Renal cortex interstitium (tissue), 11 donors: ENCODE measurements at regions not wholly inside any gene's neighbourhood (a gene's known extent, or its start where the extent isn't known, plus 50 kb on each side); places are given as distances from the start of the nearest gene placed in this dataset.

Source experiments
- DNase-seq, 11 donors: peaks; one replicate each; pipeline ENCODE4 v3.0.0-alpha.2; 2013; ENCODE audit warnings: low read depth in 9 of 11, low spot score in 4 of 11; ENCODE audit errors: extremely low read depth in 1 of 11

DNA sequence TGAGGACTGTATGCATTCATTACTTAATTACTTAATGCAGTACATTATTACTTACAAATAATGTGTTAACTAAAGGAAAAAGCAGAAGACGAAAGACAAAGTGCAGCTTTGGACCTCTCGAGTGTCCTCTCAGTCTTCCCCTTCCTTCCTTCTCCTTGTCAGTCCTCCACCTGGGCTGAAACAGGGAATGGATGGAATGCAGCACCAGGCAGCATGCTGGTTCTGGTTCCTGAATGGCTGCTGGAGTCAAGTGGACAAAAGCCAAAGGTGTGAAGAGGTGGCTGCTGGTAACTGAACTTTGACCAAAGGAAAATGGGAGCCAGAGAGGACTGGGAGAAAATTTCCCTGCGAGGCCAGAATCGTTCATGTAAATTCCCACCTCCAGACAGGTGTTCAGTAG is 179.5 kb downstream of the GPAM start:
- no peak for DNase-seq

DNA sequence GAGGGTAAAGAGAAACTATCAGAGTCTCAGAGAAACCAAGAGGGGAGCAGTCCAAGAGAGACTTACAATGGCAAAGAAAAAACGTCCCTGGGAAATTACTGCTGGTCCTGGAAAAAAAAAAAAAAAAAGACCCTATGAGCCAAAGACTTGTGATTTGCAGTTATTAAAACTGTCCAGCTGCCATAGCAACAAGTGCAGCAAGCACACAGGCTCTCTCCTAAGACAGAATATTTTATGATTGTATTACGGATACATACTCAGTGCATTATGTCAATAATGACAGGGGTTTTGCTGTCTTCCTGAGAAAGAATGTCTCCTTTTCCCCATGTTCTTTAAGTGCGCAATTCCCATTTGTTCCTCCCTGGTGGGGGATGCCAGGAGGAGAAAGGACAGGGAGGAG is 178.5 kb downstream of the GPAM start:
- DNase-seq = no peak

DNA sequence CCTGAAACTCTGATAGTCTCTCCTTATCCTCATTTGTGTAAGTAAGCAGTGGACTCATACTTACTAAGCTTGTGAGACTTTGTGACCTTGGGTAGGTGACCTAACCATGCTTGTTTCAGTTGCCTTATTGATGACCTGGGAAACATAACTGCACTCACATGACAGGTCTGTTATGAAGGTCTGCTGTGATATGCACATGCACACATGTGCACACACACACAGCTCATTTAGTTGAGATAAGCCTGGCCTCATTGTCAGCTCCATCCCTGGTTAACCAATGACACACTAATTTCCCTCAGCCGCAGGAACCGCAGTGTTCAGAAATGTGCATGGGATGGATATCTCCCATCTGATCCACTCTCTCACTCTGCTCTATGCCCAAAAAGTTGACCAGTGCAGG is 177.2 kb downstream of the GPAM start:
- DNase-seq = no peak

DNA sequence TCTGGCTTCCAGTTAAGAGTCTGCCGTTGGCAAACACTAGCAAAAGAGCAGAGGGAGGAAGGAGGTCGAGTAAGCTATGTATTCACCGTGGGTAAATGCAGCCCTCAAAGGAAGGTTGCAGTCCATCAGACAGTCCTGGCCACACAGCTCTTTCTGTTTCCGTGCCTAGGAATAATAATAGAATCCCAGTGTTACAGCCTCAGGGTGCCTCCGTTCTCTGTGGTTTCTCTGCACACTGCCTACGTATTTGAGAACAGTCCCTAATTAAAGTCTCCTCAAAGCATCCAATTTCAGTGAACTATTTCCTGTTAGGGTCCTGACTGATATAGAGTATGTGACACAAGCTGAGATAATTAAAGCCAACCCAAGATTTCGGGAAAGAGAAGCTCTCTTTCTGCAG is 176.7 kb downstream of the GPAM start:
- DNase-seq = no peak

DNA sequence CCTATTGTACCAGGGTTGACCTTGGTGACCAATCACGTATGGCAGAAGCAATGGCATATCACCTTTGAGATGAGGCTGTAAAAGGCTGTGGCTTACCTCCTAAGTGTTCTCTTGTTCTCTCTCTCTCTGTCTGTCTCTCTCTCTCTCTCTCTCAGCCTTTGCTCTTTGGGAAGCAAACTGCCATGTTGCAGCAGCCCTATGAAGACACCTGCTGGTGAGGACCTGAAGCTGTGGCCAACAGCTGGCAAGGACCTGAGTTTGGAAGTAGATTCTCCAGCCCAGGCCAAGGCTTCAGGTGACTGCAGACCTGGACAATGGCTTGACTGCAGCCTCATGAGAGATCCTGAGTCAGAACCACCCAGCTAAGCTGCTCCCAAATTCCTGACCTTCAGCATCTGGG is 161.4 kb downstream of the GPAM start:
- DNase-seq = no peak

DNA sequence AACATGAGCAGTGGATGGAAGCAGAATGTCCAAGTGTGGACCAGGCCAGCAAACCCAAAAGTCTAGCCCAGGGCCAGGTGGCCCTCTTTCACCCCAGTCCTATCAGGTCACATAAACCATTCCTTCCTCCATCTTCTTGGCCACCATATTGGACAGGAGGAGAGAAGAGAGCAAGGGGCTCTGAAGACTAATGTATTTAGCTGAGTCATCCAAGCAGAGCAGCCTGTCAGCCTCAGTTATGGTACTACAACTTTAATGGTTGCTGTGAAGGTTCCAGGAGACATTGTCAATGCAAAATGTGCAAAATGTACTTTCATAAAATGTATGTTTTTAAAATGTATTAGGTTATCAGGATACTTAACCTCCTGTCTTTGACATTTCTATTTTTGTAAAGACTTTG is 159.5 kb downstream of the GPAM start:
- no peak for DNase-seq

DNA sequence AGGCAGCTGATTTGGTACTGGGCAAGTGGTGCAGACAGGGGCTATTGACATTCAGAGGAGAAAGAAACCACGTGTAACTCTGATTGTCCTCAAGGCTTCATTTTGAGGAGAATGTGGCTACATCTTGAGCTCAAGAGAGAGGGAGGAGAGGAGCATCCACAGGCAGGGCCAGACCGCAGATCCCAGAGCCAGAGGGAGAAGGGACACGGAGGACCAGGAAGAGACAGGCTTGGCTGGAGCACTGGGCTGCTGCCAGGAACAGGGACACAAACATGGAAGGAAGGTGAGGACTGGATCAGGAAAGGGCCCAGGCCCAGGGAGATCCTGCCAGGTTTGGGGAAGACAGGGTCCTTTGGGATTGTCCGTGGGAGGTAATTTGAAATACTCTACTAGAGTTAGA is 158.3 kb downstream of the GPAM start:
- DNase-seq = no peak

DNA sequence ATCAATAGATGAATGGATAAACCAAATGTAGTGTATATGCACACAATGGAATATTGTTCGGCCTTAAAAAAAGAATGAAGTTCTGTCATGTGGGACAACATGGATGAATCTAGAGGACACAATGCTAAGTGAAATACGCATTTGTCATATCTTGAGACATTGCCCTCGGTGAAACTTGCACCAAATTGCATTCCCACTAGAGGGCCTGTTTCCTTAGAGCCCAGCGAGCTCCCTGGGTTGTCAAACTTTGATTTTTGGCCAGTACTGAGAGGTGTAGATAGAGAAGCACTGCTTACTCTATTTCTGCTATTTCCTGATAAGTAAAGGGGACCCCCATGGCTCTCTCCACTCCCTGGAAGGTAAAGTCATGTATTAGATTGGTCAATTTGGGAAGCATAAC is 157.1 kb downstream of the GPAM start:
- DNase-seq = no peak

DNA sequence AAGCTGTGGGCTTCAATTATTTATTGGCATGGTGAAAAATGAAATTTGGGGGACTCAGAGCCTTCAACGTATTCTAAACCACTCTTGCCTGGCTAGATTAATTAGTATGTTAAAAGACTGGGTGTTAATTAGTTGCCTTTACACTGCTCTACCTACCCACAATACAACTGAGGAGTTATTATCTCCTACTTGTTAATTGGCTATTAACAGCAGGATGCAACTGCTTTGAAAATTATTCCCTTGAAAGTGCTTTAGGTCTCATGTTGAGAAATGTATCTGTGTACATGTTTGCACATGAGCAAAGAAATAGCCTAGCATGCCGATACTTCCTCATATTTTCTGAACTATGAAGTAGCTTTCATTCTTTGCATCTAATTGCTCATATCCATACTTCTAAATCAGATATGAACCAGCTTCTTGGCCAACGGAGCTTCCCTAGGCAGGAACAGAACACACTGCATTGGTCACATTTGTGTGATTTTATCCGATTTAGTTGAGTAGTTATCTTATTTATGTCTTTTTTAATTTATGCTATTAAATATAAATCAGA is 155.8 kb downstream of the GPAM start:
- DNase-seq = no peak

DNA sequence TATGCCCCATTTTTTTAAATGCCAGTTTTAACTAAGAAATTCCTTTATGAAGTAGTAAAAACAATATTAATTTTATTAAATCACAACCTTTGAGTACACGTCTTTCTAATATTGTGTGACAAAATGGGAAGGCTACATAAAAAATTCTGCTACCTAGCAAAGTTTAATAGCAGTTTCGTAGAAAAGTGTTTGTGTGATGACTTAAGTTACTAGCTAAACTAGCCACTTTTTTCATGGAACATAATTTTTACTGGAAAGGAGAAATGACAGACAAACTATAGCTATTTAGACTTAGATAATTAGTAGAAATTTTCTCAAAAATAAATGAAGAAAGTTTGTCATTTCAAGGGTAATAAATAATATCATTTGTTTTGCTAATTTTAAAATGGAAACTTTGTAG is 153.1 kb downstream of the GPAM start:
- DNase-seq = no peak

DNA sequence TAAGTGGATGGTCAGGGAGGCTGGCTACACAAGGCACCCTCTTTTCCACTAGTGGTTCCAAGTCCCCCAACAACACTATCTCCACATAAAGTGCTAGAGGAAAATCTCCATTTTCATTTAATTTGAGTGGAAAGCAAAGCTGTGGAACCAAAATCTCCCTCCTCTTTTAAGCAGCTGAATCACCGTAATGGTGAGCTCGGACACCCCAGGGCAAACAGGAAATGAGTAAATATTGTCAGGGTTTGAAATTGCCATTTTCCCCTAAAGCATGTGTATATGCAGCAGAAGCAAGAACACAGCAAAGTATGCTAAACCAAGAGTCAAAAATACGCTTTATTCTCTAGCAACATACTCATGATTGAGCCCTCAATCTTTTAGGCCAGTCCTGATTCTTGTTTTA is 143.7 kb downstream of the GPAM start:
- no peak for DNase-seq

DNA sequence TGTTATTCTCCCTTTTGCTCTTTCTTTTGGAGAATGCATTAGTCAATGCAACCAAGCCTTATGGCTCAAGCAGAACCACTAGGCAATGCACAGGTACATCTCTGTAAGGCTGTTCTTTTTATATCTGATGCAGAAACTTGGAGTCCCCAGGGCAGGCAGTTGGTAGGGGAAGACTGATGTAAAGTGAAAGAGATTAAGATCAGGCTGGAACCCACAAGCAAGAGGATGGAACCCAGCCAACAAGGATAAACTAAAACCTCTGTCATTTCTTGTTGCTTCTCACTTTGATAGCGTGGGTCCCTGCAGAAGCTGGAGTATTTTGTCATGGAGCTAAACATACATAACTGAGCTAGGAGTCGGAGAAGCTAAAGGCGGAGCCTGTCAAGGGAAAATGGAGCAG is 142.9 kb downstream of the GPAM start:
- no peak for DNase-seq

DNA sequence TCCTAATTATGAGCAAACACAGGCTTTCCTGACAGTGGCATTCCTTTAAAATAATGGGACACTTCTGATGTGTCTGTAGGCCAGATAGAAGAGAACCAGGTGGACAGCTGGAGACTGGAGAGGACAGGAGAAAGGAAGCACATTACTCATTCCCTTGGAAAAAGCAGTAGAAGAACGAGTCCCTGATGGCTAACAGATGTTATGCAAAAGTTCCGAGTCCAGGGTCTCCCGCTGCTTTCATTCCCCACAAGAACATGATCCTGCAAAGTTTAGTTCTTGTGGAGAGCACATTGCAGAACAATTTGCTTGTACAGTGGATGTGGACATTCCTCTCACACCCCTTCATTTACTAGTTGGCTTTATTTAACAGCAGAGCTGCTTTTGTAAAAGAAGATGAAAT is 137.6 kb downstream of the GPAM start:
- DNase-seq = peak in 2 of 11 donors; percentile 7 to 16

DNA sequence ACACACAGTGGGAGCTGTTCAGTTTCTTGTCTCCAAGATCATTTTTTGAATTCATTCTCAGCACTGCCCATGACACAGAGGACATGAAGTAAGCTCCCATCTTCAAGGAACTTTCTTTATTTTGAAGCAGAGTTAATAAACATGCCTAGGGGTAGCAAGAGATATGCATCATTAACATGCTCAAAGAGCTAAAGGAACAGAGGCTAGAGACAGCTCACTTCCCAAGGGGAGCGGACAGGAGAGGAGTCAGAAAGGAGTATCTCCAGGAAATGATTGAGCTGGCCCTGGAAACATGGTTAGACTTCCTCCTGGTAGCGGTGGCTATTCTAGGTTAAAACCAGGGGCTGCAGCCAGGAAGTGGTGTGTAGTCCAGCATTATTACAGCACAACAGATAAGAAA is 135.9 kb downstream of the GPAM start:
- DNase-seq = no peak

DNA sequence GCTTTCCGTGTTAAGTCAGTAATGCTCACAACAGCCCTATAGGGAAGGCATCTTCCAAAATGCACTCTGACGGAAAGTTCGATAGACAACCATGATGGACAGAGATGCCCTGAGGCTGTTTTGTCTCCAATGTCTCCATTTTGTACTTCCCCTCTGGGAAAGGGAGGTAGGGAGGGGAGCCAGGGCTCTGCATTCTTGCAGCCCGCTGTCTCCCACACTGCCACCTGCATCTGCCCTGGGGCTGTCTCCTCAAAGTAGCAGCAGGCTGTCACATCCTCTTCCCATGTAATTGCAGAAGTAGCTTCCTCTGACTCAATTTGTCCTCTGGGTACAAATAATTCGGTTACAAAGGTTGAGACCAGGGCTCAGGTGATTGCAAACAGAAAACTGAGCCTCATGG is 131.4 kb downstream of the GPAM start:
- DNase-seq = no peak

DNA sequence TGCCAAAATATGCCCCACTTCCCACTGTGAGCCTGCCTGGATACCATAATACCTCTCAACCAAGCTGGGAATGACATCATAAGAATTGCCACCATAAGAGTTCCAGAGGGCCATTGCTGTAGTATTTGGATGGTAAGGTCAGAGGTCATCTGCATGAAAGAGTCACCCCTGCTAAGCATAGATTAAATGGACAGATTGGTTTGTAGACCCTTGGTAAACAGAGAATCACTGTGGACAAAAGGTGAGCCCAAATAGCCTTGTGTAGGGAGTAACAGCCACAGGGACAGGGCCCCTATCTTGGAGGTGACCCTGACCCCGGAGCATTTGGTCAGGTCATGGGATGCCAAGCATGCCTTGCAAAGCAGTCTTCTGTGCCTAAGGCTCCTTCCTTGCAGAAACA is 129.7 kb downstream of the GPAM start:
- no peak for DNase-seq

DNA sequence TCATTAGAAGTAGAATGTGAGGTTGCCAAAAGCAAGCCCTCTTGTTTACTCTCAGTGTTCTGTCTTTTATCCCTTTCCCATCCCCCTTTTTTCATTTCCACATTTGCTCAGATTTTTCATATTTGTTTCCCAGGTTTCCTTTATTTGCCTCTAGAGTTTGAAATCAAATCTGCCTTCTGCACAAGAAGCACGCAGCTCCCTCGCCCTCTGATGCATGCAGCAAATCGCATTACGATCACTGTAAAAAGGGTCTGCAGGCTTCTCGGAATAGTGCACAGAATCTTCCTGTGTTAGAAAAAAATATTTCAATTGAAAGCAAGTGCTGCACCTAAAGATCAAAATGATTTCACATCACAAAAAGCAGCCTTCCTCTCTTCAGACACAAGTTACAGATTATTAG is 129.0 kb downstream of the GPAM start:
- DNase-seq = no peak

DNA sequence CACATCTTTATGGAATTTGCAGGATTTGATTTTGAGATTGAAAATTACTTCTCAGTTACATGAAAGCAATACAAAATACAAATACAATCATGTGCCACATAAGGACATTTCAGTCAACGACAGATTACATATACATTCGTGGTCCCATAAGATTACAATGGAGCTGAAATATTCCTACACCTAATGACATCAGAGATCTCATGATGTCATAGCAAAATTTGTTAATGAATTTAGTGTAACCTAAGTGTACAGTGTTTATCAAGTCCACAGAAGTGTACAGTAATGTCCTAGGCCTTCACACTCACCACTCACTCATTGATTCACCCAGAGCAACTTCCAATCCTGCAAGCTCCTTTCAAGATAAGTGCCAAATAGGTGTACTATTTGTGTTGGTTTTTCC is 126.5 kb downstream of the GPAM start:
- no peak for DNase-seq

DNA sequence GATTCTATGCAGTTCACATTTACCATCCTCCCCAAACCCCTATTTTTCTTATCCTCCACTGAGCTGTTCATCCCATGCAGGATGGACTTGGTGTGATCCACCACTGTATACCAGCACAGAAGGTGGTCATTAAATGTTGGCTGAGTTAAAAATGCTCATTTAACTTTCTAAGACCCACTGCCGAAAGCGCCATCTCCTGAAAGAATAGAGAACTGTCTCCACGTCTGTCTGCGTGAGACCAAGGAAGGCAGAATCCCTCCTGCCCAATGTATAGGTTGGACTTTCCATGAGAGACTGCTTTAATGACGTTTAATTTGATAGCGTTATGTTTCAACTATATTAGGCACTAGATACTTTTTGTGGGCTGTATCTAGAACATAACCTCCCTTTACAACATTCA is 124.3 kb downstream of the GPAM start:
- no peak for DNase-seq

DNA sequence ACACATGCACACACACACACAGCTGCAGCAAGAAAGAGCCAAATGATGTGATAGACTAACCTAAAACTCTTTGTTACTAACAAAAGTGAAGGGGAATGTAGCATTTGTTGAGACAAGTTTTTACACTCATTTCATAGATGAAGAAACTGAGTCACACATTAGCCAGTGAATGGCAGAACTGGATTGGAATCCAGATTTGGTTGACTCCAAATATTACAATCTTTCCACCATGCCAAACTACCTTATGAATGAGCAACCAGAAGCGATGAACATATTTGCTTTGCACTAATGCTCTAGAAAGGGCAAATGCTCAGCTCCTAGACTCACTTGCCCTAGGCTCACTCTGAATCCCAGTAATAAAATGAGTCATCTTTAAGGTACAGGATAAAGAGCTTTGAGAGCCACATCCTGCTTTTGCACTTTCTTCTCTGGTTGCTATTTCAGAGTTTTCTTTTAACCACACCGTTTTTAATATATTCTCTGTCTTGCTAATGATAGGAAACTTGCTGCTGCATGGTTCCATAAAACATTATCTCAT is 111.9 kb downstream of the GPAM start:
- DNase-seq = no peak

DNA sequence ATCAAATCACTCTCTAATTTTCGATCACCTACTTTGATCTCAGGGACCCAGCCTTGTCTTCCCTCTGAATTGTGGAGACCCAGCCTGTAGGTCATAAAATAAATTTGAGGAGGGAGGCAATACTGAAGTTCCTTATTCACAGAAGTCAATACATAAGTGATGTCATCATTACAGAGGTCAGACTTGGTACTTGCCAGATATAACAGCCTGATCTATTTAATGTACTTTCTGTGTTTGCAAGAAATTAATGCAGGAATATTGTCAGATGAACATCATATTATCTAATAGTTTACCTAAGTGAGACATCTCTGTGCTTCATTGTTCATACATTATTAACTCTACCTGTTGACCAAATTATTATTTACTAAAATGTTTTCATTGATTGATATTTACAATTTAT is 105.6 kb downstream of the GPAM start:
- no peak for DNase-seq

DNA sequence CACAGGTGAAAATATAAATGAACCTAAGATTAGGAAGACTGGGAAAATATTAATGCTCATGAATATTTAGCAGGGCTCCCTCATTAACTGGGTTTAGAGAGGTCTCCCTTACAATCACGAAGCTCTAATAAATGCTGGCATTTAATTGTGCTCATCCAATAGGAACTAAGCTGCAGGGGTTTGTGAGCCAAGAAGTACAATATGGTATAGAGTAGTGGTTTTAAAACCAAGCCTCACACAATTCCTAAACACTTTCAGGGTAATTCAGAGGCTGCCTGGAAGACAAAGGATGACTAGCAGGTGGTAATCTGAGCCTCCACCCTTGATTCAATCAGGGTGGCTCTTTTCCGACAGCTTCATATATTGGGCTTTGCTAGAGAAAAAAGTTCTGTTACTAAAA is 103.3 kb downstream of the GPAM start:
- peak in 1 of 11 donors; percentile 1 for DNase-seq
